Hematopoietic multipotent progenitor cell treated with erythropoietin and hydrocortisone succinate and interleukin-3 and kit ligand, for 8 days (in vitro differentiated cells): ENCODE measurements at regions not wholly inside any gene's neighbourhood (a gene's known extent, or its start where the extent isn't known, plus 50 kb on each side); places are given as distances from the start of the nearest gene placed in this dataset.

Experiments
- DNase-seq: peaks from one replicate; pipeline ENCODE4 v3.0.0-alpha.2; 2015

DNA sequence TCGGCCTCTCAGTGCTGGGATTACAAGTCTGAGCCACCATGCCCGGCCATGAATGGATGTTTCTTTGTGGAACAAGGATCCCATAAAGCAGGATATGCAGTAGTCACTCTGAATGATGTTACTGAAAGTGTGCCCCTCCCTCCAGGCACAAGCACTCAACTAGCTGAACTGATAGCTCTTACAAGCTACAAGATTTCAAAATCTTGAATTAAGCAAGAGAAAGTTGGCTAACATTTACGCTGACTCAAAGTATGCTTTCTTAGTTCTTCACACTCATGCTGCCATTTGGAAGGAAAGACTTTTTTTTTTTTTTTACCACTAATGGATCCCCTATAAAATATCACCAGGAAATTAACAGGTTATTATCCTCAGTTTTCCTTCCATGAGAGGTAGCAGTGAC, 549.0 kb upstream of the PKDCC start:
- no peak for DNase-seq

DNA sequence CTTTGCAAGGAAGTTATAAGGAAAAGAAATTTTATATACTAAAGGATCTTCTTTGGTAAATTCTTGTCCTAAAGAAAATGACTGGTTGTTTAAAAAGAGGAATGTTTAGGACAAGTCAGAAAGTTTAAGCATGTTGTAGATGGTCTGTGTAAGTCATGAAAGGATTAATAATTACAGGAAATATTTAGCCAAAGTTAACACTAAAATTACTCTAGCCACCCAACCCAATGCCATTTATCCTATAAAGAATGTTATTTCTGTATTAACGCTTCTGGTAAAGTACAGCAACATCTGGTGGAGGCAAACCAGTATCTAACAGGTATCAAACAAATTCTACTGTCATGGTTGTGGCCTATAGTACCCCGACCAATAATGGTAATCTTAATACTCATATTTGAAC, 546.9 kb upstream of the PKDCC start:
- no peak for DNase-seq

DNA sequence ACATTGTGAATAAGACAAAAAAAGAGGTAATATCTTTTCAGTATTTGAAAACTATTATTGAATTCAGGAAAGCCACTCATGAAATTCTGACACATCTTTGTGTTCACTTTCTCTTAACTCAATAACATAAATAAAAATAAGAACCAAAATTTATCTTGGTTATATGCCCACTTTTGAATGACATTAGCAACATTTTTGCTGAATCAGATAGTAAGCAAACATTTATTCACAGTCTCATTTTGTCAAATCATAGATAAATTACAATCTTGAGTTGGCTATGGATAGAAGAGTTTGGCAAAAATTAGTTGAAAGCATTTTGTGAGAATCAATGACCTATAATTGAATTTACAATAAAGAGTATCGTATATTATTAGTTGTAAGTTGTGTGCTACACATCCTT, 545.1 kb upstream of the PKDCC start:
- no peak for DNase-seq

DNA sequence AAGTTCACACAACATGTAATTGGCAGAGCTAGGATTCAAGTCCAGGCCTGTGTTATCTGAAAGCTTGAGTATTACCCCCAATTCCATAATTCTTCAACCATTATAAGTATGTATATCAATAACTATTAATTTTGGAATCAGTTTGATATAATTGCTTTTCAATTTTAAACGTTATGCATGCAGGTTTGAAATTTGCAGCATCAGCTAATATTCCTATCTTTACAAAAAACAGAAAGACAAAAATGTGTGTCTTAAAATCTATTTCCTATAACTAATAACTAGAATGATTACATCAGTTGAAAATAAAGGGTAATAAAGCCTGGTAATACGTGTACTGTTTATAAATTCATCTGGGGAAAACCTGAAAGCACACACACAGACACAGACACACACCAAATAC, 543.3 kb upstream of the PKDCC start:
- DNase-seq: no peak

DNA sequence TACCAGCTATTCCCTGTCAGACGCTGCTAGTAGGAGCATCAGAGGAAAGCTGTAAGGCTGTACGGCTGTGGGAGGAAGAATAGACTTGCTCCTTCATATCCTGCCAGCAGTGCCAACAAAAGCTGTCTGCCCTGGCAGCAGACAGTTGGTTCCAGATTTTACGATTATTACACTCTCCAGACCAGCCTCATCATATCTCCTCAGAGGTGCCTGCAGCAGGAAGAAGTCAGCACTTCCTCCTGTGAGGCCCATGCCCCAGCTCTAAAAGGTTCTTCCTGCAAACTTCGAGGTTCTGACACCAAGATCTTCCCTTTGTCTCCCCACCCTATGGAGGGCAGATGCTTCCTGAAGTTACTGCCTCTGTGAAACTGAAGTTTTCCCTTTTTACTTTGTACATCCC, 537.7 kb upstream of the PKDCC start:
- DNase-seq: no peak

DNA sequence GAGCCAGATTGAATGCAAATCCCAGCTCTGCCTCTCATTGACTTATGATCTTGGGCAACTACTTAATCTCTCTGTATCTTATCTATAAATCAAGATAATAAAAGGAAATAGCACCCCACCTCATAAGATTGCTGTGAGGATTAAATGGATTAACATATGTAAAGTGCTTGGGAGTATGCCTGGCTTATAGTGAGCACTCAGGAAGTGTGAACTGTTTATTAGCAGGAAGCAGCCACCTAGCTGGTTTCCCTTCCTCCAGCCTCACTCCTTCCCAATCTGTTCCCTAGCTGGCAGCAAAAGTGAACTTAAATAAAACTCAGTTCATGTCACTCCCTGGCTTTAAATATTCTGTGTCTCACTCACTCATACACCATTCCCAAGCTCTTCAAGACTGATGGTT, 526.6 kb upstream of the PKDCC start:
- DNase-seq: no peak

DNA sequence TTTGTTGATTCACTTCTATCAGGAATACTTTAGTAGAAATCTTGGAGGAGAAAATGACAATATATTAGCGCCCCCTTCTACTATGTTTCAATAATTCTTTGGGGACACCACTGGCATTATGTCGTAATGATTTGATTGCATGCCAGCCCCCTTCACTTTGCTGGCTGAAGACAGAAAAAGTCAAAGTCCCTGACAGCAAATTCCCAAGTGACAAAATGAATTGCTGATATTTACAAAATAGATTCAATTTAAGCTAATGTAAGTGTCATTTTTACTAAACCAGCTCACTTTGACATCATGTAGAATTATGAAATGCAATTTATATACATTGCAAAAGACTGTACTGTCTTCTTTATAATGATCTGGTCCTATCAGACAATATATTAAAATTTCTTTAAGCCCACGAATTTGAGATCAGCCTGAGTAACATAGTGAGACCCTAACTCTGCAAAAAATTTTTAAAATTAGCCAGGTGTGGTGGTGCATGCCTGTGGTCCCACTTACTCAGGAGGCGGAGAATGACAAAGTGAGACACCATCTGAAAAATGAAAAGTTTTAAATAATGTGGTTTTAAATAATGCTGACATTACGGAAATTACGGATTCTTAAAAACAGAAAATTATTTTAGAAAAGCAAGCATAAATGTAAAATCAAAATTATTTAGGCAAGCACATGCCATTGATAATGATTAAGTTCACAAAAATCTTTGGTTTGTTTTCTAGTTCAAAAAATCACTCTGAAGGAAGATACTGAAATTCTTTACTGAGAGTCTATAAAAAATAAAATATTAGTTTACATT, 520.1 kb upstream of the PKDCC start:
- no peak for DNase-seq

DNA sequence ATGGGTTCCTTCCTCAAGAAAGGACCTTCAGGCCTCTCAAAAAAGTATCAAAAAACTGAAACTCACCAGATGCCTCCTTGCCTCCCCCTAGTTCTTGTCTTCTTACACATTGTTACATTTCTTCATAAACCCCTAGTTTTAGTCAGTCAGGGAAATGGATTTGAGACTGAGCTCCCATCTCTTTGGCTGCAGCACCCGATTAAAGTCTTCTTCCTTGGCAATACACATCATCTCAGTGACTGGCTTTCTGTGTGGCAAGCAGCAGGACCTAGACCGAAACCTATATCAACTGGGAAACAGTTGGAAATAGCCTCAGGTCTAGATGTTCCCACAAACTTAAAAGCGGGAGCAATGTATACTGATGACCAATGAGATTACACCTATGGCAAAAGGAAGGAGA, 512.2 kb upstream of the PKDCC start:
- DNase-seq: no peak

DNA sequence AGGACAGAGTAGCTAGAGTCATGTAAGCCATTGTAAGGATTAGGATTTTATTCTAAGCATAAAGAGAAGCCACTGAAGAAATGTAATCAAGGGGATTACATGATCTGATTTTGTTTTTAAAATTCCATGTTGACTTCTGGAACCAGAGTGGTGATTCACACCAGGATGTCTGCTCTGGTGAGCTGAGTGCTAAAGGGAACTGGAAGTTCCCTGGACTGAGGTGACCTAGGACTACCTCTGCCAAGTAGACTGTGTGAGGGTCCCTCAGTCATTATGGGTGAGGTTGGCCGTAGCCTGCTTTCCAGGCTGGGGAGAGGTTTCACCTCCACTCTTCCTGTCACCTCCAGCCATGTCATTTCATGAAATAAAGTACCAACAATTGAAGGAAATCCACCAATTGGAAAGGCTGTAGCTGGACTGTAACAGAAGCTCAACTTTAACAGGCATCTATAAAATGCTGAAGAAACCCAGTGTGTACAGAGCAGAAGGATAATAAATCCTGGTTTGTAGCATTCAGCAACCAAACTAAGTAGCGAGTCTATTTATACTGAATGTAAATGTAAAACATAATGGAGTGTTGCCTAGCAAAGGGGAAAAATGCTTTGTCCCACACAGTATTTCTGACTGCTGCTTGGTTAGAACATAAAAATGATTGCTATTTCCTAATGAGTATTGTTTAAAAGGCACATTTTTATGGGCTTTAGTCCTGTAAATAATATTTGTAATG, 507.4 kb upstream of the PKDCC start:
- DNase-seq: no peak

DNA sequence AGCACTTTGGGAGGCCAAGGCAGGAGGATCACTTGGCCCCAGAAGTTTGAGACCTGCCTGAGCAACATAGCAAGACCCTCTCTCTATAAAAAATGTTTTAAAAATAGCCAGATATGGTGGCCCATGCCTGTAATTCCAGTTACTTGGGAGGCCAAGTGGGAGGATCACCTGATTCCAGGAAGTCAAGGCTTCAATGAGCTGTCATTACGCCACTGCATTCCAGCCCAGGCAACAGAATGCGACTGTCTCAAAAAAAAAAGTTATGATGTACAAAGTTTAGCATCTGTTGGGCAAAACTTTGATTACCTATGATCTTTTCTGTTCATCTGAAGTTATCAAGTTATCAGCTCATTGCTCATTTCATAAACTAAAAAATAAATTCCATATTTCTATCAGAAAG, 504.1 kb upstream of the PKDCC start:
- DNase-seq: no peak

DNA sequence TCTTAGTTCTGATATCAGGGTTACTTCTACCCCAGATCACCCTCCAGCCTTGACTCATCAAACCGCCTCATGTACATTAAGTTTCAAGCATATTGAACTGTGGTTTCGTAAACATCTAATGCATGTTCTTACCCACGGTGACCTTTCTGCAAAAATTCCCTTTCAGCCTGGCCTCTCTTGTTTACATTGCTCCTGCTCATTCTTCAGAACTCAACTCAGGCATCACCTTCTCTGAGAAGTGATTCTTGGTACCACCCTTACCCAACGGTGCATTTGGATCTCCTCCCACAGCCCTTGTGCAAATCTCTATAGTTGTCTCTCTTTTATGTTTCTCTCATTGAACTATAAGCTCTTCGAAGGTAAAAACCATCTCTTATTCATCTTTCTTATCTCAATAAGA, 503.1 kb upstream of the PKDCC start:
- DNase-seq: no peak

DNA sequence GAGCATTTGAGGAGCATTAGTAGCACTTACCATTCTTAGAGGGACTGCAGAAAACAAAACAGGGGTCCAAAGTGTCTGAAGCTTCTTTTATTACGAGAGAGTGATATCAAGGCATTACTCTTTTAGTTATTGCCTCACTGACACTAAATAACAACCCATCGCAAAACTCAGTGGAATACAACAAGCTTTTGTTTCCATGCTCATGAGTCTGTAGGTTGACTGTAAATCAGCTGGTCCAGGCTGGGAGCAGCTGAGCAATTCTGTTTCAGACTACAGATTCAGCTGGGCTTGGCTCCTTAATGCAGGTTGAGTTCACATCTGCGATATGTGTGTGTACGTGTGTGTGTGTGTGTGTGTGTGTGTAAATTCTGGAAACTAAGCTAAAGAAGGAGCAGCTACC, 501.8 kb upstream of the PKDCC start:
- DNase-seq: no peak

DNA sequence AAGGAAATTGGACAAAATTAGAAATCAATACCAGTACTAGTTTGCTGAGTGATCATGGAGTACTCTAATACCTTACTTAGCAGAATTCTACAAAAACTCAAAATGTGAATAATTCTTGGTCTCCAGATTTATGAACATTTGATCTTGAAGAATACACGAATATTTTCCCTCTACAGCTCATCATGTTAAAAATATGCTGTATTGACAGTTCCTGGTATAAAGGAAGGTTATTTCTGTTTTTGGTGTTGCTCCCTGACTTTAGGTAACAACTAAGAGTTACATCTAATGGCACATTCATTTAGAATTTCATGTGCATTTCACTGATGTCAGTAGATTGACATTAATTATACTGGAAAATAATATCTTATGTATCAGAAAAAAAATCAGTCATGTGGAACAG, 479.2 kb upstream of the PKDCC start:
- no peak for DNase-seq

DNA sequence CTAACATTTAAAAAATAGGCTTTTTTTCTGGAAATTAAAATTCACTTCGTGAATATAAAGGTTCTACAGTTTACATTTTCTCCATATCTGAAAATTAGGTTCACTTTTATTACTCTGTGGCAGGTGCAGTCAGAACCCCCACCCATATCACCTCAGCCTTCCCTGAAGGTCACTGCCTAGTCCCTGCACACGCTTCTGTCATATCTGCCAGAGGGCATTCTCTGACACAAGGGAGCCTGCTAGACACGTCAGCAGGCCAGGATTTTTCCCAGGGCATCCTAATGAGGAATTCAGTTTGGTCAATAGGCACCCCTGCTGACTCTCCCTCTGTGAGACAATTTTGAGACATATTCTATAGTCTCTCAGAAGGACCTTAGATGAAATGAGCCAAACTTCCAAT, 475.7 kb upstream of the PKDCC start:
- DNase-seq: no peak

DNA sequence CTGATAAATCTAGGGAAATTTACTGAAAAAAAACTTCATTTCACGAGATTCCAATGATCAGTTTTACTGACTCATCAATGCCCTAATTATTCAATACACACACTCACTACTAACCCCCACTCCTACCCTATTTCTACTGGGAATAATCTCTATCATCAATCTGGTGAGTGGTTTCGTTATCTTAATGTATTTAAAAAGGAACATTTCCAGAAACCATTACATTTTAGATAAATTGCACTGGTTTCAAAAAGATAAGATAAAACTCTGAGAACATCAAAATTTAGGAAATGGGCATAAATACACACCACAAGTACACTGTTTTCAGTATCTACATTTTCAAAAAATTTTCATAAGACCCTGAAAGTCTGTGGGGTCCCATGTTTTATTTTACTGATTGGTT, 471.4 kb upstream of the PKDCC start:
- no peak for DNase-seq

DNA sequence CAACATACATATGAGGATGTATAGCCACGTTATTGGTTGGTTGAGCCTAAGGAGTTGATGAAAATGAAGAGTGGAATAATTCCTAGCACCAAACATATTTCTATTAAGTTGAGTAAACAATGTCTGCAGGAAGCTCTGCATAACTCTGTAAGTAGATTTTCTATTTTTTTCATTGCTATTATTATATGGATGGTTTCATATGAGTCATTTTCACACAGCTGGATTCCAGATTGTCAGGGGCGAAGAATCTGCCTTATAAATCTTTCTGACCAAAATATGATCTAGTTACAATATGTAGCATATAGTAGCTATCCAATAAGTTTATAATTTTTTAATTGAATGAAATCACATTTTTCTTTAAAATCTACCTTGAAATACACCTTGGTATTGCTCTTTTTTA, 468.0 kb upstream of the PKDCC start:
- no peak for DNase-seq

DNA sequence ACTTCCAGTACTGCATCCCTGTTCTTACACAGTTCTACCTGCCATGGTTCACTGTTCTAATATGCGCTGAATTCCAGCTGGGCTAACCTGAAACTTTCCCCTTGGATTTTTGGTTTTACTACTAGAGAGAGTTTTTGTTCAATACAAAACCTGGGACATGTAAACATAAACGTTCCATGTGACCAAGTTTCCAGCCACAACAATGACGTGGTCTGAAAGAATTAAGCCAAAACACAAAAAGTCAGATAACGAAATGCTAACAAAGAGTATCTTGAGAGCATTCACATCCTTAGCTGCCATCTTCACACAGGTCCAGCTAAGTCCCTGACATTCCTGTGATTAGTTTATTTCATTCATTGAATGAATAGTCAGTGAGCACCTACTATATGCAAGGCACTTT, 467.0 kb upstream of the PKDCC start:
- no peak for DNase-seq

DNA sequence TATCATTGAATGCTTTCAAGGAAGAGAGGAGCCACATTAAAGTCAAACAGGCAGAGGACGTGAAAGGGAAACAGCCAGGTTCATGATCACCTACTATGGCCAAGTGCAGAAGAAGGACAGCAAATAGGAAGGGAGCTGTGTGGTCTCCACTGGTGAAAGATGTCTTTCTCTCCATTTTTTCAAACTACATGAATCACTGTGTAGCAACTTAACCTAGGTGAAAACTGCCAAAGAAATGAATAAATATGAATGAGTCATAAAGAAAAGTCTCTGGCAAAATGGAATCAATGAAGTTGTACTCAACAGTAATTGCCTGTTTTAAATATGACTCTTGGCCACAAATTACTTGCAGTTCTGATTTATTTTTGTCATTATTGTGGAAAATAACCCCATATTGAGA, 452.6 kb upstream of the PKDCC start:
- DNase-seq: no peak

DNA sequence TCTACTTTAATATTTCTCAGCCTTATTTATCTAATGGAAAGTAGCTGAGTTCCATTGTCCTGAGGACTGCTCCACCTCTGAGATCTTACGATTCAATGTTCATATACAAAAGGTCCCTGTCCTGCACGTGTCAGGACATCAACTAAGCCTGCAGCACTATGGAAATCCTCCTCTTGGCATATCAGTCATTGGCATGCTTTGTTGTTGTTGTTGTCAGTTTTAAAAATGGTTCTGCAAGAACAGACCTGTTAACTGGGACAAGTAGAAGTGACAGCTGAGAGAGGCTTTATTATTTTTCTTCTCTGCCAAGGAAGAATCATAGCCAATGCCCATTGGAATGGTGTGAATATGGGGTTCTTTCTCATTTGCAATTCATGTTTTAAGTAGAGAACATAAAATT, 450.1 kb upstream of the PKDCC start:
- no peak for DNase-seq

DNA sequence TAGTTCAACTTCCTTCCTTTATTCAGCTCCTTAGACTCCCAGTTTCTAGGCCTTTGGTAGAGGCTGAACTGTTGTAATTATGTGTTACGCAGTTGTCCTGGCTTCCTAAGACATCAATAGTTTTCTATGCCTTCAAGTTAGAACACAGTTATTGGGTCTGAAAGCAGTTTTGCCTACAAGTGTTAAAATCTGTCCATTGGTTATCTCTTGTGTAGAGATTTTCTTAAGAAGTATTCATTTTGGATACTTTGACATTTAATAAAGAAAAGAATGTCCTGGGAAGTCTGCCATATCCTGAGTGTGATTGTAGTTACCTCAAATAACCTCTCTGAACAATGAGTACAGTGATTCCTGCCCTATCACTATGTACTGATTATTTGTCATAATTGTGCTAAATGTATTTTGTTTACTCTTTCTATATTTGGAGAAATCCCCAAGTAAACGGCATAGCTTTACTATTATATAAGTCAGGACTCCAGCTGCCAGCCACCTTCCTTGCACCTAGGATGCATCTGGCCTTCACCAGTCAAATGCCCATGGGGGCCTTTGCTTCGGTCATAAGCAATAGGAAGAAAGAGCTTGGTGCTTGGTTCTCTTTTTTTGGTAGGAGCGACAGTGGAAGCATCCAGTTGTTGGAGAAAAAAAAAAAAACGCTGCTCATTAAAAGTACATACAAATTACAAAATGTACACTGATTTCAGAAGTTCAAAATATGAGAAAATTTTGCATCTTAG, 449.5 kb upstream of the PKDCC start:
- DNase-seq: no peak

DNA sequence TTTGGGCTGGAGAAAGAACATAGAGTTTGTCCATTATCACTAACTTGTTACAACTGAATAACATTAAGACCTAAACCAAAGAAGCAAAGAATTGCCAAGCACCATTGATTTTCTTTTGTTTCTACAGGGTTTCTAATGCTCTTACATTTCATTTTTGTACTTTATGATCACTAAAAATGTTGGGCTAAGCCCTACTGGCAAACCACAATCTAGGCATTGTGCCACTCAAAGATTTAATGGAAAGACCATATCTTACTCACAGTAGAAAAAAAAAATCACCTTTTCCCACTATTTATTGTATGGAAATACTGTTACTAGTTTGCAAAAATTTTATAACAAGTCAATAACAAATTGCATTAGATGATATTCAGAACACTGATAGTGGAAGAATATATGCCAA, 447.4 kb upstream of the PKDCC start:
- DNase-seq: no peak

DNA sequence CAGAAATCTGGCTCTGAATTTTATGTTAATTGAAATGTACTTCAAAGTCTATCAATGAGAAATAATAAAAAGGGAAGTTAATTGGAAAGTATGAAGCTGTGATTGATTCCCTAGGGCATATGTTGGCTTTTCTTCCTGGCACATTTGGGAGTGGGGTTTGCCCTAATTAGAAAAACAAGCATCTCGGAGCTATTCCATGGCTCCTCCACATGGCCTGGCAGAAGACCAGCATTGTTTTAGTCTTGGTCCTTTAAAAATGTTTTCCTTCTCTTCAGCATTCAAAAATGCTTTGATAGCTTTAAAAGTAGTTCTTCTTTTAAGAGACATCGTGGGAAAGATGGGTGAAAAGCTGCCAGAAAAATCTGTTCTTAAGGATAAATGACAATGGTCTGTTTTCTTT, 445.5 kb upstream of the PKDCC start:
- no peak for DNase-seq

DNA sequence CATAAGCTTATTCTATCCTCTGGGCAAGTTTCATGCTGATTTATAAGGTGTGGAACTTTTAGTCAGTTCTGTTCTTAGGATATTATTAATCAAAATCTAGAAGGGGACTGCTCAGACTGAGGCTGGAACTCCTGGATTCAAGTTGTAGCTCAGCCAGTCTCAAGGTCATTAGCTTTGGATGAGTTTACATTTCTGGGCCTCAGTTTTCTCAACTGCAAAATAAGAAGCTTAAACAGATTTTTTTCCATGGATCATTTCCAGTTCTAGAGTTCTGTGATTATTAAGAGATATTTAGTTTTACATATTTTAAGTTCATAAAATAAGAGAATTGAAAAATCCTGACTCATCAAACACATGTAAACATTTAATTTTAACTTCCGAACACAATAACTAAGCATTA, 442.5 kb upstream of the PKDCC start:
- DNase-seq: no peak

DNA sequence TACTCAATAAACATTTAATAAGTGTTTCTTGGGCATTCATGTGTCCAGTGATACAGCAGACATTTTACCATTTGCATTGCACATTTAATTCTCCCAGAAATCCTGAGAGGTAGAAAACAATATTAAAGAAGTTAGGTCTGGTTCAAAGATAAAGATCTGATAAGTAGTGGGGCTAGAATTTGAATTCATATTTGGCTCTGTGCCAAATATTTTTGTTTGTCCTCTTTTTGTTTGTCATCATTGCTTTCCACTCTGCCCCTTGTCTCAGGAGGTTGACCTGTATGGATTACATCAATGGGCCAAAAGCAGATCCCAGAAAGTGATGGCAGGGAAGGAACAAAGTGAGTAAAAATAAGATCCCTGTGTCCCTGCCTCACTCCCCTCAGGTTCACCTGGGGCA, 441.9 kb upstream of the PKDCC start:
- DNase-seq: no peak
